Heart right ventricle (tissue), 16 donors: ENCODE measurements at regions not wholly inside any gene's neighbourhood (a gene's known extent, or its start where the extent isn't known, plus 50 kb on each side); places are given as distances from the start of the nearest gene placed in this dataset.

Experiments used
- ATAC-seq, 8 donors: fragments of 200-7000 bp; cut with Tn5 transposase; one replicate each; pipeline ENCODE4 v1.9.1; 2020; ENCODE audit warnings: mild to moderate bottlenecking in 8 of 8, moderate library complexity in 8 of 8, moderate number of reproducible peaks in 1 of 8
- DNase-seq, 2 donors: peaks; one replicate each; pipeline ENCODE4 v3.0.0-alpha.2; 2020
- H3K27ac ChIP-seq, 10 donors: fragments of 200-600 bp; sonication (generic) in 2 of 10; one replicate each; pipeline versions ENCODE4 v1.5.0 to v1.8.0; 2020 to 2022; ENCODE audit warnings: mild to moderate bottlenecking in 3 of 10
- H3K27me3 ChIP-seq, 7 donors: fragments of 200-600 bp; one replicate each; pipeline ENCODE4 v1.8.0; 2021 to 2022; ENCODE audit warnings: mild to moderate bottlenecking in 2 of 7
- H3K36me3 ChIP-seq, 9 donors: fragments of 200-600 bp; sonication (generic) in 1 of 9; one replicate each; pipeline versions ENCODE4 v1.5.0 to v1.8.0; 2020 to 2022; ENCODE audit warnings: mild to moderate bottlenecking in 2 of 9
- H3K4me1 ChIP-seq, 9 donors: fragments of 200-600 bp; sonication (generic) in 1 of 9; one replicate each; pipeline versions ENCODE4 v1.5.0 to v1.8.0; 2020 to 2022; ENCODE audit warnings: mild to moderate bottlenecking in 4 of 9
- H3K4me3 ChIP-seq, 10 donors: fragments of 200-600 bp; sonication (generic) in 2 of 10; one replicate each; pipeline versions ENCODE4 v1.5.0 to v1.8.0; 2020 to 2022; ENCODE audit warnings: mild to moderate bottlenecking in 7 of 10, moderate library complexity in 2 of 10
- H3K9me3 ChIP-seq, 11 donors: fragments of 200-600 bp in 10 of 11; sonication (generic) in 2 of 11; one replicate each; pipeline versions ENCODE4 v1.5.0 to v1.8.0; 2013 to 2022; ENCODE audit warnings: mild to moderate bottlenecking in 2 of 11, control low read depth in 1 of 11, moderate library complexity in 1 of 11
- CTCF ChIP-seq, 9 donors: fragments of 200-600 bp; sonication (generic) in 2 of 9; IDR thresholded peaks; one replicate each; pipeline versions ENCODE4 v1.5.0 to v1.8.0; 2021 to 2022; ENCODE audit warnings: antibody characterized with exemption in 9 of 9, mild to moderate bottlenecking in 5 of 9, moderate library complexity in 1 of 9
- whole genome bisulfite sequencing, 2 donors: extraction: QIAGEN DNeasy Blood & Tissue Kit; methylation state at CpG; one replicate each; pipeline ENCODE4 v1.1.7; 2013; ENCODE audit warnings: inconsistent platforms in 1 of 2; 5-methylcytosine and 5-hydroxymethylcytosine counted together
- intact Hi-C, 10 donors: fragments of 100-400 bp; cut with DNase I; formaldehyde crosslinking; loops; one replicate each; pipeline versions ENCODE4 v1.11.1 to v1.14.2; 2022
- donor health status: Arrhythmogenic right ventricular cardiomyopathy.
- donor health status: ischemic (EF 13 %, LVEDD 7.1; RV severe dilation, severe dysfunction).
- donor health status: healthy with polysubstance abuse.
- donor health status: DM: no; HTN: yes; CAD: no.
- donor health status: DM: no; HTN: no; CAD: no.
- donor health status: ischemic (EF 25% LVEDD 6.9; RV normal size, moderate dysfunction).
- donor health status: ischemic (EF 25% LVEDD 5.7; RV mildly dilated, moderate dysfunction).
- donor health status: healthy.
- donor health status: DM: yes; HTN: yes; CAD: no.
- donor health status: Ischemic cardiomyopathy.
- donor health status: ischemic (EF 35%, LVEDD 5.7; RV mildly dilated, moderate dysfunction).
- donor health status: nonischemic (EF 11% LVEDD 7.7; RV severe dilation, severe dysfunction).
- donor health status: DM: yes; HTN: yes; CAD: no.
- donor health status: PGD.
- donor health status: ischemic (EF 29% LVEDD 5.4; RV normal size, mild dysfunction).
- donor health status: nonischemic (EF 23%, LVEDD 6.1; RV moderate dilation, normal function).

GRCh38 chr16:47995354-47995753 lies 160.4 kb downstream of the ABCC12 start:
- Histone ChIP-seq H3K36me3 (no peaks in the 10 kb centered on the region), H3K9me3 (peaks cover 0 to 24% (median 6%) of the 10 kb centered on the region in 11 donors), H3K4me1 (no peaks in the 10 kb centered on the region), H3K4me3 (no peak overlapping the region), H3K27me3 (no peaks in the 10 kb centered on the region), H3K27ac (no peak overlapping the region)
- 64 to 75% methylated on average over 2 of the region's 2 CpGs for WGBS, 2 donors
- ATAC-seq (no peak), DNase-seq (no peak)
- intact Hi-C loops, result no loop called here
- TF ChIP-seq CTCF (IDR thresholded peaks at IDR 0.05), result no peak

GRCh38 chr16:47991491-47991890 lies 164.3 kb downstream of the ABCC12 start:
- WGBS, 2 donors, result 70 to 76% methylated on average over 2 of the region's 2 CpGs
- Histone ChIP-seq H3K4me1 (no peaks in the 10 kb centered on the region), H3K27ac (no peak overlapping the region), H3K36me3 (no peaks in the 10 kb centered on the region), H3K27me3 (peaks cover 0 to 7% (median 0%) of the 10 kb centered on the region in 7 donors), H3K4me3 (no peak overlapping the region), H3K9me3 (peaks cover 0 to 29% (median 10%) of the 10 kb centered on the region in 11 donors)
- DNase-seq (no peak), ATAC-seq (no peak)
- intact Hi-C loops, result no loop called here
- no peak for TF ChIP-seq CTCF (IDR thresholded peaks at IDR 0.05)

- Histone ChIP-seq H3K9me3 (peaks cover 0 to 29% (median 10%) of the 10 kb centered on the region in 11 donors), H3K4me1 (no peaks in the 10 kb centered on the region), H3K27me3 (peaks cover 0 to 7% (median 0%) of the 10 kb centered on the region in 7 donors), H3K4me3 (no peak overlapping the region), H3K36me3 (no peaks in the 10 kb centered on the region), H3K27ac (no peak overlapping the region)
- DNase-seq (no peak), ATAC-seq (no peak)
- intact Hi-C loops, result no loop called here
- no peak for TF ChIP-seq CTCF (IDR thresholded peaks at IDR 0.05)
- 49 to 50% methylated on average over 2 of the region's 2 CpGs for WGBS, 2 donors
Observed at GRCh38 chr16:47990676-47991075, 165.1 kb downstream of the ABCC12 start.

GRCh38 chr16:47987136-47987535 lies 168.7 kb downstream of the ABCC12 start:
- Histone ChIP-seq H3K4me1 (no peaks in the 10 kb centered on the region), H3K27me3 (peaks cover 0 to 7% (median 0%) of the 10 kb centered on the region in 7 donors), H3K27ac (no peak overlapping the region), H3K36me3 (no peaks in the 10 kb centered on the region), H3K4me3 (no peak overlapping the region), H3K9me3 (peaks cover 0 to 15% (median 6%) of the 10 kb centered on the region in 11 donors)
- no peak for ATAC-seq
- WGBS, 2 donors, result 80 to 85% methylated on average over 2 of the region's 2 CpGs
- no peak for TF ChIP-seq CTCF (IDR thresholded peaks at IDR 0.05)
- intact Hi-C loops, result no loop called here
- DNase-seq, result no peak
